ENCODE measurements at regions not wholly inside any gene's neighbourhood (a gene's known extent, or its start where the extent isn't known, plus 50 kb on each side); places are given as distances from the start of the nearest gene placed in this dataset.

DNA sequence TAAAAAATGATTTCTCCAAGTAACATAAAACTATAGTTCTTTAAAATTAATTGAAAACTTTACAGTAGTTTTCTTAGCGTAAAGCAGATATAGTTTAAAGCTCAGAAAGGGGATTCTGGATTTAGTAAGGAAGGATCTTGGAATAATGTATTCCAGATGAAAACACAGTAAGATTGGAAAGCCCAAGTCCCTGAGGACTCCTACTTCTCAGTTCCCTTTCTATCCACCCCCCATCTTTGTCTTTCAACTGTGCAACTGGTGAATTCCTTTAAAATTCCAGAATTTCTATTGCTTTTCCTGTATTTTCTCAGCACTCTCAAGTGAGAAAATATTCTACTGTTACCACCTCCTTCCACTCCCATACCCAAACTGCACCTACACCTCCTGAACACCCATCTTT lies 184.5 kb upstream of the FBN2 start:
- TF ChIP-seq, protein P1, sequence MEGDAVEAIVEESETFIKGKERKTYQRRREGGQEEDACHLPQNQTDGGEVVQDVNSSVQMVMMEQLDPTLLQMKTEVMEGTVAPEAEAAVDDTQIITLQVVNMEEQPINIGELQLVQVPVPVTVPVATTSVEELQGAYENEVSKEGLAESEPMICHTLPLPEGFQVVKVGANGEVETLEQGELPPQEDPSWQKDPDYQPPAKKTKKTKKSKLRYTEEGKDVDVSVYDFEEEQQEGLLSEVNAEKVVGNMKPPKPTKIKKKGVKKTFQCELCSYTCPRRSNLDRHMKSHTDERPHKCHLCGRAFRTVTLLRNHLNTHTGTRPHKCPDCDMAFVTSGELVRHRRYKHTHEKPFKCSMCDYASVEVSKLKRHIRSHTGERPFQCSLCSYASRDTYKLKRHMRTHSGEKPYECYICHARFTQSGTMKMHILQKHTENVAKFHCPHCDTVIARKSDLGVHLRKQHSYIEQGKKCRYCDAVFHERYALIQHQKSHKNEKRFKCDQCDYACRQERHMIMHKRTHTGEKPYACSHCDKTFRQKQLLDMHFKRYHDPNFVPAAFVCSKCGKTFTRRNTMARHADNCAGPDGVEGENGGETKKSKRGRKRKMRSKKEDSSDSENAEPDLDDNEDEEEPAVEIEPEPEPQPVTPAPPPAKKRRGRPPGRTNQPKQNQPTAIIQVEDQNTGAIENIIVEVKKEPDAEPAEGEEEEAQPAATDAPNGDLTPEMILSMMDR (IDR thresholded peaks at IDR 0.05): no peak
- TF ChIP-seq POLR2A (IDR thresholded peaks at IDR 0.05): no peak

Measured in testis (tissue), 2 donors.